Activated gamma-delta T cell treated with Interleukin-2 at 50 U/mL for 16 hours (primary cell): ENCODE measurements at regions not wholly inside any gene's neighbourhood (a gene's known extent, or its start where the extent isn't known, plus 50 kb on each side); places are given as distances from the start of the nearest gene placed in this dataset.
A peak's percentile ranks its signal among the peaks of the same experiment; 100 is the strongest.

Experiments used
- DNase-seq: peaks from one replicate; pipeline ENCODE4 v3.0.0-alpha.2; 2020

DNA sequence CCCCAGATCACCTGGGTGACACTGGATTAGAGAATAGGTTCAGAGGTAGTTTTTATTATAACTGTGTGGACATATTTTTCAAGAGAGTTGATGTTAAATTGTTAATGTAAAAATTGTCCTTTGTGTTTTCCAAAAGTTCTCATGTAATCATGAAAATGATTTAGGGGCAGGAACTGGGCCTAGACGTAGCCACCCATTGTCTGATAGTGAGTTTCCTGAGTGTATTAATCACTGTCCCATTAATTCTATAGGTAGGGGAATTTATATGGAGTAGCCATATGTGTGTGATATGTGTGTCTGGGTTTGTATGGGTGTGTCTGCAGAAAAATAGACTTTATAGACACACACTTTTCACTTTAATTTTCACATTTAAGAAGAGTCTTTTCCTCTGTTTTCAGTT, 144.6 kb upstream of the RAI14 start:
- DNase-seq = no peak

DNA sequence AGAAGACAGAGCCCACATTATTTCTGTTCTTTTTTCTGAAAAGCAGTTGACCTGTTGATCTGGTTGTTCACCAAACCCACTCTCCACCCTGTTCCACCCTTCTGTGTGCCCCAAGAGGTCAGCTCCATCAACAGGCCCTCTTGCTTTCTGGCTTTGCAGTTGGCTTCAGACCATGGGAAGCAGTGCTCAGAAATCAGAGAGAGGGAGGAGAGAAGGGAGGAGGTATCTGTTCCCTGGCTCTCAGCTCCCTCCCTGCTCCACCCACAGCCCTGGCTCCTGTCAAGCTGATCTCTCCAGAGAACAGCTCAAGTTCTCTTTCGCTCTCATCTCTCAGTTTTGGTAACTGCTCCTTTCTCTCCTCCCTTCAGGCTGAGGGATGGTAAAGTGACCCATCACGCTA, 144.2 kb upstream of the RAI14 start:
- DNase-seq = no peak

DNA sequence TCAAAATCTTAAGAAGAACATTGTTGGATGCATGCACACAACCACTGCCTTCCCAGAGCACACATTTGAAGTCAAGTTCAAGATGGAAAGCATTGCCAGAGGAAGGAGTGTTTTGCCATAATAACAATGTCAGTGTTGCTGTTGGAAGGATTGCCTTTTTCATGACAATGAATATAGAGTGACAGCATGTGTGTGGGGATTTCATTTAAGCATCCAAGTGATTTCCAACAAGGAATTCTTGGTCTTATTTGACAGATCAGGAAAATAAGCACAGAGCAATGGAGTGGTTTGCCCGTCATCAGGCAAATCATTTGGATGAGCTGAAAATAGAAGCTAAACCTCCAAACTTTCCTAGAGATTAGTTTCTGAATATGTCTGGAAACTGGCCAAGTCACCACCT, 140.0 kb upstream of the RAI14 start:
- DNase-seq = no peak

DNA sequence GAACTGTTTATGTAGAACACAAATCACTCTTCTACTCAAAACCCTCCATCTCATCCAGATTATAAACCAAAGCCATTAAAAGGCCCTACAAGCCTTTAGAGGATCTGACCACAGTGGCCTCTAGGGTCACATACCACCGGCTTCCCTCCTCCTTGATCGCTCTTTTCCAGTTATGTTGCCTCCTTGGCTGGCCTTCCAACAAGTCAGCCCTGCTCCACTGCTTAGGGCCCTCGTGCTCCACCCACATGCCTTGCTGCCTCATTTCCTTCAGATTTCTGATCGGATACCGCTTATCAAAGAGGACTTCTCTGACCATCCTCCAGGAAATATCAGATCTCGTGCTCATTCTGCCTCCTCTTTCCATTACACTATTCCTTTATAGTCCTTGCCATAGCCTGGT, 139.4 kb upstream of the RAI14 start:
- DNase-seq = no peak

DNA sequence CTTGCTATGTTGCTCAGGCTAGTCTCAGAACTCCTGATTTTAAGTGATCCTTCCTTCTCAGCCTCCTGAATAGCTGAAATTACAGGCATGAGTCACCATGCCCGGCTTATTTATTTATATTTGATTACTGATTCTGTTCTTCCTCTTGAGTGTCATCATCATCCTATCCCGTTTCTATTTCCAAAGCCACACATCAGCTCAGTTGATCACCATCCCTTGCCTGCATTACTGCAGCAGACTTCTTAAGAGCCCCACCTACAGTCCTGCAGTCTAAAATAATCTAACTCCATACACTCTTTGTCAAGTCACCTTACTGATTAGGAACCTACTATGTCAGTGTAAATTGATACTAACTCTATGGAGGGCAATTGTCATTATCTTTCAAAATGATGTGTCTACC, 138.9 kb upstream of the RAI14 start:
- DNase-seq = no peak

DNA sequence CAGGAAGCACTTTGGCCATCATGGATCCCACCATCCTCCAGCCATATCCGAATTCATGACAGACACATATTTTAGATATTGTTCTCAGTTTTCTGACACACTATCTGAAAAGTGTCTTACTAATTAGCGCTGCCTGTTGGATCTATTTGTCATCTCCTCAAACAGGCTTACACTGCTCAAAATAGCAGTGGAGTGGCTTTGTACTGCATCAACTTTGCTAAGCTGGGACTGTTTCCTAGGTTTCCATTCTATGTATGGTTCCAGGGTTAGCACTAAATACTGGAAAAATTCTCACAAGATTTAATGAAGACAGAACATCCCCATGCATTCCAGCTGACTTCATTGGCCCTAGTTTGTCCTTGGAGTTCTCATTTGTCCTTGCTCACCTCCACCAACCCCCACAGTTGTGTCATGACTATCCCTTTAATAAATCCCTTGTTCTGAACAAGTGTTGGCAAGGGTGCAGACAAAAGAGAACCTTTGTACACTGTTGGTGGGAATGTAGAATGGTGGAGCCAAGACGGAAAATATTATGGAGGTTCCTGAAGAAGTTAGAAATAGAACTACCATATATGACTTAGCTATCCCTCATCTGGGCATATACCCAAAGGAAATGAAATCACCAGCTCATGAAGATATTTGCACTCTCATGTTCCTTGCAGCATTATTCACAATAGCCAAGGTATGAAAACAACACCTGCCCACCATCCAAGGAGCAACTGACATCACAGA, 136.5 kb upstream of the RAI14 start:
- no peak for DNase-seq

DNA sequence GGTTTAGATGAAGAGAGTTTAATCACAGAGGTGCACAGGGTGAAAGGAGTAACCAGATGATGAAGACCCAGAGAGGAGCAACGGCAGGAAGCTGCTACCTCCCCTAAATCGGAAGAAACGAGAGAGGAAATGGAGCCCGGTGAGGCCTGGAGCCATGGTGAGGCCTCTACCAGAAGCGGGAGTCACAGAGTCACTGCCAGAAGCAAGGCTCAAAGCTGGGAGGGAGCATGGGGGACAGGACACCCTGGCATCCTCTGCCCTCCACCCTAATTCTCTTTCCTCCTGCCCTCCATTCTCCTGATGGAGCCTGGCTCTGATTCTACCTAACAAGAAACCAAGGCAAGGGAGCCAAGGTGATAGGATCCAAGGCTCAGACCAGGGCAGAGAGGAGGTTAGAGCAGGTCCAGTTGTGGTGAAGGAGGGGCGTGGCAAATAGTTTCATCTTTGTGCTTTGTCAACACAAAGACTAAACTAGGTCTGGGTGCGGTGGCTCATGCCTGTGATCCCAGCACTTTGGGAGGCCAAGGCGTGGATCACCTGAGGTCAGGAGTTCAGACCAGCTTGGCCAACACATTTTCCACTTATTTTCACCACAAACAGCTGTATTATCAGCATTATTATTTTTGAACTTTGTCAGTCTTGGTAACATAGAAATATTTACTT, 134.4 kb upstream of the RAI14 start:
- no peak for DNase-seq

DNA sequence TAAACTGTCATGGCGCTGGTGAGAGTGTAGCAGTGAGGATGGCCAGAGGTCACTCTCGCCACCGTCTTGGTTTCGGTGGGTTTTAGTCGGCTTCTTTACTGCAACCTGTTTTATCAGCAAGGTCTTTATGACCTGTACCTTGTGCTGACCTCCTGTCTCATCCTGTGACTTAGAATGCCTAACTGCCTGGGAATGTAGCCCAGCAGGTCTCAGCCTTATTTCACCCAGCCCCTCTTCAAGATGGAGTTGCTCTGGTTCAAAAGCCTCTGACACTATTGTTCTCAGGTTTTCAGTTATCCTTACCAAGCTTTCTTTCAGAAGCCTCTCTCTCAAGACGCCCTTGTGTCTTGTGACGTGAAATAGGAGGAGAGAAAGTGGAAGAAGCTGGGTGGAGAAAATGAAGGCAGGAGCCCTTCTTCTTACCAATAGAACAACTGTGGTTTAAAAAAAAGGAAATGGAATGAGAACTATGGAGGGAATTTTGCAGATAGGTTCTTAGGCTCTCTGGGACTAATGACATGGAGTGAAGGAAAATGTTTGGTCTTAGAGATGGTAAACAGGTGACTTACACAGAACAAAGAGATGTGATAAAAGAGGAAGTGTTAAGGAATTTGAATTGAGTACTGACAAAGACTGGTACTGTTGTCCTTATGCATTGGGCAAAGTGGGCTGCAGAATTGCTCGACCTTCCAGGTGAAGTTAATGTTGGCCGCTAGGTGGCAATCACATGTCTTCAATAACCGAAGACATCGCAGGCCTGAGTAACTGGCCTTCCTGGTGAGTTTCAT, 133.3 kb upstream of the RAI14 start:
- peak; percentile 47 for DNase-seq

DNA sequence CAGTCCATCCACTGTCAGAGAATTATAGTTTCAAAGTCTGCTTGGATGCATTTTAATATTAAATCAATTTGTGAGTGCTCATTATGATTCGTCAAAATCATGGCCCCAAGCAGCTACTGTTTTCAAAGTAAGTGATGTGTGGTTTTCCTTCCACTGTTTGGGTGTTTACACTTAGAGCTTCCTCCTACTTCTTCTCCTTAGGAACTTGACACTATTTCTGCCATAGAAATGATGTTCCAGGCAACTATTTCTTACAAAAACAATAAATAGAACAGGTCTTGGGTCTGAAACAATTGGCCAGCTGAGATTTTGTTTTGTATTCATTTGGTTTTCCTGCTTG, 132.8 kb upstream of the RAI14 start:
- DNase-seq = no peak

DNA sequence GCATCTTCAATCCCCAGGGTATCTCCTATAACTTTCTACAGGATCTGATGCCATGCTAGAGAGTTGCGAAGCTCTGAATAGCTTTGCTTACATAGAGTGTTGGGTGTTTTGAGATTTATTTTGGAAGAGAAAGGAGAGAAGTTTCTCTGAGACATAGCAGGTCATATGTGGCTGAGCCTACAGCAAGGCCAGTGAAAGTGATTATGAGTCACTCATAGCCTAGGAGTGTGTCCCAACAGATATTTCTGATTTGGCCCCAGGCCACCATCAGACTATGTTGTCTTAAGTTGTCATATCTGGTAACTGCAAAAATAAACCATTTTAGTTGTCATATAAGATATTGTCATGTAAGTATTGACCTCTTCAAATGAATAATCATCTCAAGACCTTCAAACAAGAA, 132.0 kb upstream of the RAI14 start:
- no peak for DNase-seq

DNA sequence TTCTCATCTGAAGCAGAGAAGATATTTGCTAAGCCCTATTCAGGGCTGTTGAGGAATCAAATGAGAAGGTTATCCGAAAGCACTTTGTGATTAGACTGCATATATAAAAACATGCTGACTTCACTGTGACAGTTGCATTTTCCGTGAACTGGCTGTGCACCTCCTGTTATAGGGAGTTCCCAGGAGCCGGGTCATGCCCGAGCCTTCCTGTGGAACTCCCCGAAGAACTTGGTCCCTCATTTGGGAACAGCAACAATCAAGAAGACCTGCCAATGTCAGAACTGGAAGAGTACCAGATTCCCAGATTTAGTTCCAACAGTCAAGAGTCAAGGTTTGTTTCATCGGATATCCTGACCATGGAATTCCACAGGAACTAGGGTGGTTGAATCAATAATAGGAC, 130.4 kb upstream of the RAI14 start:
- no peak for DNase-seq

DNA sequence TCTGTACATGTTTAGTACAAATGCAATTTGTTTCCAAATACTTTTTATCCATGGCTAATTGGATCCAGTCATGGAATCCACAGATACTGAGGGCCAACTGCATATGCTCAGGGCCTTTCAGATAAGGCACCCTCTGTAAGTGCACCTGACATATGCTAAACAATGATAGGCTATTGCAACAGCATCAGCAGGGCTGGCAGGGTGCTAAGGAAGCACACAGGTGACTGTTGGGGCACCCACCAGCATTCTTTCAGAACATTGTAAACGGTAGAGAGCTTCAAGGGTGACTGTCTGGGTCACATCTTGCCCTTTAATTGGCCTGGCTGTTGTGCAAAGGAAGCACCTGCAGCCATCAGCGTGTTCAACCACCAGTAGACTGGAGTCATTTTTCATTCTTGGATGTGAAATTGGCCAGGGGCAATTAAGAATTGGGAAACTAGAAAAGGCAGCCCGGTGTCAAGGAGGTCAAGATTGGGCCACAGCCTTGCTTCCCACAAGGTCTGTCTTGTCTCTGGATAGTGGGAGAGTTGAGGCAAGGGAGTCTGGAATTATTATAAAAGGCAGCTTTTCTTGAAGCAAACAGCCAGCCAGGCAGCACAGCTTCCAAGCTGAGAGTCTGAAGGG, 129.3 kb upstream of the RAI14 start:
- DNase-seq = no peak

DNA sequence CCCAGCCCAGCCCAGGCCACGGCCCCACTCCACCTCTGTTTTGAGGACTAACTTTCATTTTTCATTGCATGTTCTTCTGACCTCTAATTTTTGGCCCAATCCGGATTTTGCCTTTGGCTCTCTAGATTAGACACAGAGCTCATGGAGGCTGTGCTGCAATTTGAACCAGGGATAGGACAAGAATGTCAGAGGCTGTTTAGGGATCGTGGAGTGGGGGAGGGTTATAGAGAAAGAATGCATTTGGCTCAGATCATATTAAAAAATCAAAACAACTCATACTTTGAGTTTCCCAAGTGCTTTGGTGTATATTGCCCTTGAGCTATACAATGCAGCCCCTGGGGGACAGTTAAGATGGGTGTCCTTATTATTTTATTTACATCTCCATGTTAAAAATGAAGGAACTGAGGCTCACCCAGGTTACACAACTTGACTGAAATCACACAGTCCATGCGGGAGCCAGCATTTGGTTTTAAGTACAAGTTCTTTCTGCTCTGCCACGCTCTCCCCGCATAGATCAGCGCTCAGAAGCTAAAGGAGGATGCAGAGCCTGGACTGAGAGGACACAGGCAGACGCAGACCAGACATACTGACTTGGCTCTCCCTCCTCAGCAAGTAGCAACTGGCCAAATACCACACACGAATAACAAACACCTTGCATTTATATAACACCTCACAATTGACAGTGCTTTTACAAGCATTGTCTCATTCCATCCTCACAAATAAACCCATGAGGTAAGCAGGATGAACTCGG, 126.4 kb upstream of the RAI14 start:
- no peak for DNase-seq

DNA sequence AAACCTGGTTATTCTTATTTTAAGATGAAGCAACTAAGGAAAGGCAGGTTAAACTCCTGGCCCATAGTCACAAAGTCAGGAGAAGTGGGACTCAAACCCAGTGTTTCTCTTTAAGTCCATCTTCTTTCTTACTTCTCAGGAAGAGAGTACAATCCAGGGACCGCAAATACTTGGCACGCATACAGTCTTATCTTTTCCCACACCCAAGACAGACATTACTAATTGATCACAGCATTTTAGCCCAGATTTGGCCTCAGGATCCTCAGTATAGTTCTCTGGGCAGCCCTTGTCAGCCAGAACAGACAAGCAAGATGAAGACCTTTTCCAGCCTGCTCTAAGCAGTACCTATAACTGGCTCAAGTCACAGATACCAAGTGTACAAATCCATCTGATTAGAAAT, 125.5 kb upstream of the RAI14 start:
- DNase-seq = no peak

DNA sequence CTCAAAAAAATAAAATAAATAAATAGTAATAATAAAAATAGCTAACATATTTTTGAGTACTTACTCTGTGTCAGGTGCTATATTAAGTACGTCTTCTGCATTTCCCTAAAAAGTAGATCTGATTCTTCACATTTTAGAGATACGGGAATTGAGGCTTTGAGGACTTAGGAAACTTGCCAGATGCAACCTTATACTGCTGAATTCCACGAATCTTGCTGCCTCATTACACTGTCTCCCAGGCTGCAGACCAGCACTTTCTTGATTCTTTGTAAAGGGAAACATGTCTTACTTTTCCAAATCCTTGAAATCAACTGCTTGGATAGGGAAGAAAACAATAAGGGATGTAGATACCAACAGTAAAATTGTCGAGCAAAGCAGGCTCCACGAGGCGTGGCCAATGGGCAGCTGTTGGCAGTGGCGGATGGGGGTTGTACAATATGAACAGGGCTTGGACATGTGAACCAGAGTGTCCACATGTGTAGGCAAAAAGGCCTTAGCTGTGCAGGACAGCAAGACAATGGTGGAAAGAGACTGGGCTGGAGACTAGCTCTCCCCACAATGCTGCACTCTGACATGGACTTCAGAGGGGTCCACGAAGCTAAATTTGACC, 124.3 kb upstream of the RAI14 start:
- DNase-seq = no peak

DNA sequence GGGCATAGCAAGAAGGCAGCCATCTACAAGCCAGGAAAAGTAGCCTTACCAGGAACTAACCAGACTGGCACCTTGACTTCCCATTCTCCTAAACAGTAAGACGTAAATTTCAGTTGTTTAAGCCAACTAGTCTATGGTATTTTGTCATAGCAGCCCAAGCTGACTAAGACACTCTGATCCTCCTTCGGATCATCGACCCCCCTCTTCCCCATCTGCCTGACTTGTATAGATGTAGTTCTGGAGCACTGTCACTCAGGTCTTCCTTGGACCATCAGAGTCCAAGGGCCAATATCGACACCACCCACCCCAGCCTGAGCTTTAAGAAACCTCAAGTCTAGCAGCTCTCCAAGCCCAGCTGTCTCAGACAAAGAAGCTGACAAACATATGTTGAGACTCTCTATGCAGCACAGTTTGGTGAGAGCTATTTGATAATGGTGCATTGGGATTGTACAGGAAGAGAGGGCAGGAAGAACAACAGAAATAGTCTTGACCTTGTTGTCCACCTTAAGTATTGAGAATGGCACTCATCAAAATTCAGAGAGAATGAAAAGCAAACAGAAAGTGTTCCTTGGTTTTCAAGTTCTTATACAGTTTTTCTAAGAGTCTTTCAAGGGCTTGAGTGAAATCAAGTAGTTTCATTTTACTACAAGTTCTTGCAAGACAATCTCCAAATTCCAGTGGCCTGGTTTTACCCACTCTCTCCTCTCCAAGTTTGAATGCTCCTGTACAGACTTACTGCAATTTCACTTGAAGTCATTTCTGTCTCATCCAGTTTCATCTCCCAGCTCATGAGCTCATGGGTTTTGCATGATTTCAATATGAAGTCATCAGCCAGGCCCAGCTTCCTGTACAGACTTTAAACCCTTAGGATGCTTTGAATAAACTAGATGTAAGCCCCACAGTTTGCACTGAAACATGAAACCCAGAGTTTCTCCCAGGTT, 122.3 kb upstream of the RAI14 start:
- no peak for DNase-seq

DNA sequence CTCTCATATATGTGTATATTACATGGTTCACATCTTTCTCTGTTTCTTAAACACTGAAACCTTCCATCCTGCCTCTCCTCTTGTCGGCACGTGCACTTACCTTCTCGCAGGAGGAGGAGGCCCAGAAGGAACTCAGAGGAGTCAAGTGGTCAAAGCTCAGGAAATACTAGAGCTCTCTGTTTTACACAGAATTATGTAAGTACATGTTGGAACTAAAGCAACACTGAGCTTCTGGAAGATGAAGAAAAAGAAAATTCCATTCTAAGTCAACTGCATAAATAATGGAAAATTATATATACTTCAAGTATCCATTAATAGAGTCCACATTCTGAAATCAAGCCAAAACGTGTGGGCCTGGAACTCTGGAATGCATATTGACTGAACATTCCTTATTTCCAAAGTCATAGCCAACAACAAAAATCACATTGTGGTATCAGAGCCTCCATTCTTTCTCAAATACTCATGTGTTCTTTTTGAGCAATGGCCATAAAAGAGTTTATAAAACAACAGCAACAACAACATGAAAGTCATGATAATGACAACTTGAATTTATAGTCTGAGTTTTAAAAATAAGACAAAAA, 121.5 kb upstream of the RAI14 start:
- no peak for DNase-seq

DNA sequence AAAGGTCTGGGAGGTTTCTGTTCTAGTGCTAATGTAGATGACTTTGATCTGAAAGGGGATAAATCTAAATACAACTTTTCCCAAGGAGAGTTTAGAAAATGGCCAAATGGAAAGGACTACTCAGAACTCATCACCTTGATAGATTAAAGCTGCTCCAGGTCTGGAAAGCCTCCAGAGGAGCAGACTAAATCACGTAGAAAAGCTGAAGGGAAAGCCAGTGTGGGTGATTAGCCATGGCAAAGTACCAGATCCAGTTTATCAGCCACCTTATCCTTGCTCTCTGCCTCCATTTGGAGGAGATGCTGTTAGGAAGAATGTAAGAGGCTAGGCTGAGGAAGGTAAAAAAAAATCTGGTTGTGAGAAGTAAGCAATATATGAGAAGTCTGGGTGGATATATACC, 120.7 kb upstream of the RAI14 start:
- DNase-seq = no peak

DNA sequence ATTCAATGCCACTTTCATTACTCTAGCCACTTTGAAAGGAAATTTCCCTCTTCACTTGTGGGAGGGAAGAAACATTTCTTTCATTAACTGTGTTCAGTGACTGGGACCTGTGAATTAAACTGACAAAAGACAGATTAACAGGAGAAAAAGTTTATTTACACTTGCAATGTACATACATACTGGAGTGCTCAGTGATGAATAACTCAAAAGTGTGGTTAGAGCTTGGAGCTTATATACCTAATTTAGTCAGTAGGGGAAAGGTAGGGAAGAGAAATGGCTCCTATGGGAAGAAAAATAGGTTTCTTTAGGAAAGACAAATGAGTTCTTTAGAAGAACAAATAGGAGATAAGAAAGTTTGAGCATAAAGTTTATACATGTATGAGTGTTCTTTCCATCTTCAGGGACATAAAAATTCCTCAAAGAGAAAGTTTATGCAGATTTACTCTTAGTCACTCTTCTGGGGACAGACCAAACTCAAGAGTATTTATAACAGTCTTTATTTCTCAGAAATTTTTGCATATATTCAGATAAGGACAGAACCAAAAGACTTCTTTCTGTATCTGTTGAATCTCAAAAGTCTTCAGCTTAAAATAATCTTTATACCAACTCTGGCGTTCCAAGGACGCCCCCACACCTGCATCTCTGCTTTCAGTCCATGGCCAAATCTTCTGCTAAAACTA, 120.0 kb upstream of the RAI14 start:
- no peak for DNase-seq

DNA sequence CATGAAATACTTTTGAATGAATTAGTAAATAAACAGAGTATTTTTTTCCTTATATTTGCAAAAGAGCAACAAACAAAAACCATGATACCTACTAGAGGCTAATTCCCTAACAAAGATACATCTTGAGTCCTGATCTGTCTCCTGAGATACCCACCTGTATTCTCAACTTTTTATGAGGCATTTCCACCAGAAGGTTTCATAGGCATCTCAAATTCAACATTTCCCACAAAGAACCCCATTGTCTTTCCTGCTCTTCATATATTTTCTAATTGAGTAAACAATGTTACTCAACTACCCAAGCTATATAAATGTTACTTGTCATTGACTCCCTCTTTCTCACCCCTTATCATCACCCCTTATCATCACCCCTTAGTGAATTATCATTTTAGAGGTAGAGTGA, 119.4 kb upstream of the RAI14 start:
- no peak for DNase-seq
